SK-N-SH treated with all-trans-retinoic acid at 6 μM for 48 hours (cell line): ENCODE measurements at regions not wholly inside any gene's neighbourhood (a gene's known extent, or its start where the extent isn't known, plus 50 kb on each side); places are given as distances from the start of the nearest gene placed in this dataset.

Experiments
- CSDC2 ChIP-seq: fragments of 250-450 bp; sonication (Bioruptor Pico); IDR thresholded peaks from 2 replicates; pipeline ENCODE4 v1.5.0; 2020; ENCODE audit warnings: mild to moderate bottlenecking, moderate library complexity
- GLIS3 ChIP-seq: fragments of 250-450 bp; sonication (Bioruptor Pico); IDR thresholded peaks from 2 replicates; pipeline ENCODE4 v1.5.0; 2020; ENCODE audit warnings: mild to moderate bottlenecking, moderate library complexity
- RARB ChIP-seq: fragments of 250-450 bp; sonication (Bioruptor Pico); IDR thresholded peaks from 2 replicates; pipeline ENCODE4 v1.8.0; 2021; ENCODE audit warnings: mild to moderate bottlenecking, moderate library complexity
- SNAI2 ChIP-seq: fragments of 250-450 bp; sonication (Bioruptor Pico); IDR thresholded peaks from 2 replicates; pipeline ENCODE4 v1.5.0; 2020; ENCODE audit warnings: mild to moderate bottlenecking, moderate library complexity
- TCF4 ChIP-seq: fragments of 250-450 bp; sonication (Bioruptor Pico); IDR thresholded peaks from 2 replicates; pipeline ENCODE4 v1.8.0; 2021; ENCODE audit warnings: mild to moderate bottlenecking, moderate library complexity, borderline replicate concordance
- TOX ChIP-seq: fragments of 250-450 bp; sonication (Bioruptor Pico); IDR thresholded peaks from 2 replicates; pipeline ENCODE4 v1.8.0; 2021; ENCODE audit warnings: mild to moderate bottlenecking, moderate library complexity, borderline replicate concordance
- ZC3H10 ChIP-seq: fragments of 250-450 bp; sonication (Bioruptor Pico); IDR thresholded peaks from 2 replicates; pipeline ENCODE4 v1.5.1; 2021; ENCODE audit warnings: mild to moderate bottlenecking, moderate library complexity
- ZFP3 ChIP-seq: fragments of 250-450 bp; sonication (Bioruptor Pico); IDR thresholded peaks from 2 replicates; pipeline ENCODE4 v1.5.0; 2020; ENCODE audit warnings: mild to moderate bottlenecking, moderate library complexity
- TF ChIP-seq, protein P1 (sequence below): fragments of 250-450 bp; sonication (Bioruptor Pico); IDR thresholded peaks from 2 replicates; pipeline ENCODE4 v1.8.0; 2020; ENCODE audit warnings: mild to moderate bottlenecking, moderate library complexity, borderline replicate concordance

DNA sequence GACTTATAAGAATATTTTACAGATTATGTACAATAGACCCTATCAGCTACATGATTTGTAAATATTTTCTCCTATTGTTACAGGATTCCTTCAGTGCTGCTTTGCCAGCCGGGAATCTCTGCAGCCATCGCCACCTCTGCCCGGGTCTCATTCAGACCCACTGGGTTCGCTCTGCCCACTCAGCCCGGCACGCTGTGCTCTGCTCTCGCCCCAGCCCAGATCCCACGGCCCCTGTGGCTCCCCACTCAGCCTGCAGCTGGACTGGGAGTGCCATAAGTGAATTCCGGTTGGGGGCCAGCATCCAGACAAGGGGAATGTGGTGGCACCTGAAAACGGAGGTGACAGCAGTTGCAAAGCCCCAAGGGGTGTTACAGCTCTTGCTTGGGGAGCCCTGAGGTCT lies 71.8 kb downstream of the NPAP1 start:
- no peak for TF ChIP-seq ZFP3 (CRISPR knock-in tag)
- TF ChIP-seq SNAI2 = no peak
- TF ChIP-seq TOX (CRISPR knock-in tag) = no peak
- no peak for TF ChIP-seq RARB
- TF ChIP-seq CSDC2 = no peak
- TF ChIP-seq, protein P1, sequence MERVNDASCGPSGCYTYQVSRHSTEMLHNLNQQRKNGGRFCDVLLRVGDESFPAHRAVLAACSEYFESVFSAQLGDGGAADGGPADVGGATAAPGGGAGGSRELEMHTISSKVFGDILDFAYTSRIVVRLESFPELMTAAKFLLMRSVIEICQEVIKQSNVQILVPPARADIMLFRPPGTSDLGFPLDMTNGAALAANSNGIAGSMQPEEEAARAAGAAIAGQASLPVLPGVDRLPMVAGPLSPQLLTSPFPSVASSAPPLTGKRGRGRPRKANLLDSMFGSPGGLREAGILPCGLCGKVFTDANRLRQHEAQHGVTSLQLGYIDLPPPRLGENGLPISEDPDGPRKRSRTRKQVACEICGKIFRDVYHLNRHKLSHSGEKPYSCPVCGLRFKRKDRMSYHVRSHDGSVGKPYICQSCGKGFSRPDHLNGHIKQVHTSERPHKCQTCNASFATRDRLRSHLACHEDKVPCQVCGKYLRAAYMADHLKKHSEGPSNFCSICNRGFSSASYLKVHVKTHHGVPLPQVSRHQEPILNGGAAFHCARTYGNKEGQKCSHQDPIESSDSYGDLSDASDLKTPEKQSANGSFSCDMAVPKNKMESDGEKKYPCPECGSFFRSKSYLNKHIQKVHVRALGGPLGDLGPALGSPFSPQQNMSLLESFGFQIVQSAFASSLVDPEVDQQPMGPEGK (CRISPR knock-in tag) = no peak
- no peak for TF ChIP-seq GLIS3 (CRISPR knock-in tag)
- no peak for TF ChIP-seq TCF4 (CRISPR knock-in tag)
- TF ChIP-seq ZC3H10 (CRISPR knock-in tag) = no peak
